H9 (cell line): ENCODE measurements at regions not wholly inside any gene's neighbourhood (a gene's known extent, or its start where the extent isn't known, plus 50 kb on each side); places are given as distances from the start of the nearest gene placed in this dataset.

Source experiments
- DNase-seq: peaks from one replicate; pipeline ENCODE4 v3.0.0-alpha.2; 2017
- H2AFZ ChIP-seq: one replicate; pipeline ENCODE4 v1.6.1; 2013; ENCODE audit warnings: mild to moderate bottlenecking, low read length, control low read depth, moderate library complexity
- H2AK5ac ChIP-seq: 2 replicates; pipeline ENCODE4 v1.6.1; 2013; ENCODE audit warnings: low read length, control low read depth, mixed read lengths; ENCODE audit not compliant: insufficient read length
- H2BK120ac ChIP-seq: one replicate; pipeline ENCODE4 v1.6.1; 2013; ENCODE audit warnings: low read depth, mild to moderate bottlenecking, low read length, control low read depth, inconsistent platforms; ENCODE audit not compliant: poor library complexity, severe bottlenecking
- H2BK12ac ChIP-seq: 2 replicates; pipeline ENCODE4 v1.6.1; 2013; ENCODE audit warnings: low read length, control low read depth, mixed read lengths, low read depth; ENCODE audit not compliant: insufficient read length
- H2BK15ac ChIP-seq: 2 replicates; pipeline ENCODE4 v1.6.1; 2013; ENCODE audit warnings: low read depth, low read length, control low read depth
- H2BK20ac ChIP-seq: one replicate; pipeline ENCODE4 v1.6.1; 2013; ENCODE audit warnings: low read depth, mild to moderate bottlenecking, low read length, control low read depth, inconsistent platforms; ENCODE audit not compliant: poor library complexity, severe bottlenecking
- H2BK5ac ChIP-seq: 2 replicates; pipeline ENCODE4 v1.6.1; 2013; ENCODE audit warnings: low read length, control low read depth, mixed read lengths; ENCODE audit not compliant: insufficient read length
- H3K14ac ChIP-seq: 2 replicates; pipeline ENCODE4 v1.6.1; 2013; ENCODE audit warnings: low read length, control low read depth; ENCODE audit not compliant: insufficient read depth
- H3K18ac ChIP-seq: 2 replicates; pipeline ENCODE4 v1.6.1; 2013; ENCODE audit warnings: low read depth, mild to moderate bottlenecking, mixed read lengths, low read length, control low read depth; ENCODE audit not compliant: insufficient read length
- H3K23ac ChIP-seq: 2 replicates; pipeline ENCODE4 v1.6.1; 2013; ENCODE audit warnings: low read length, control low read depth, mixed read lengths, low read depth; ENCODE audit not compliant: insufficient read length
- H3K23me2 ChIP-seq: 2 replicates; pipeline ENCODE4 v1.6.1; 2013; ENCODE audit warnings: low read depth, mild to moderate bottlenecking, mixed read lengths, low read length, control low read depth; ENCODE audit not compliant: insufficient read length, poor library complexity, severe bottlenecking
- H3K27ac ChIP-seq: 2 replicates; pipeline ENCODE4 v1.5.1; 2013; ENCODE audit warnings: low read length, control low read depth, mixed read lengths, low read depth; ENCODE audit not compliant: insufficient read length
- H3K27me3 ChIP-seq: 2 replicates; pipeline ENCODE4 v1.6.1; 2013; ENCODE audit warnings: low read length, control low read depth, inconsistent platforms; ENCODE audit not compliant: insufficient read depth
- H3K4ac ChIP-seq: 2 replicates; pipeline ENCODE4 v1.6.1; 2013; ENCODE audit warnings: low read depth, mild to moderate bottlenecking, control low read depth, inconsistent platforms, low read length, moderate library complexity
- H3K4me1 ChIP-seq: 2 replicates; pipeline ENCODE4 v1.6.1; 2013; ENCODE audit warnings: low read length, control low read depth, inconsistent platforms; ENCODE audit not compliant: insufficient read depth
- H3K4me2 ChIP-seq: 2 replicates; pipeline ENCODE4 v1.6.1; 2013; ENCODE audit warnings: low read length, control low read depth, mixed read lengths; ENCODE audit not compliant: insufficient read length, insufficient read depth
- H3K56ac ChIP-seq: 2 replicates; pipeline ENCODE4 v1.6.1; 2013; ENCODE audit warnings: low read depth, mild to moderate bottlenecking, mixed read lengths, low read length, control low read depth; ENCODE audit not compliant: insufficient read length
- H3K79me1 ChIP-seq: 2 replicates; pipeline ENCODE4 v1.6.1; 2013; ENCODE audit warnings: low read depth, mild to moderate bottlenecking, moderate library complexity, low read length, control low read depth, inconsistent platforms; ENCODE audit not compliant: insufficient read depth, poor library complexity, severe bottlenecking
- H3K79me2 ChIP-seq: 2 replicates; pipeline ENCODE4 v1.6.1; 2013; ENCODE audit warnings: low read length, control low read depth, inconsistent platforms; ENCODE audit not compliant: insufficient read depth
- H3K9ac ChIP-seq: 2 replicates; pipeline ENCODE4 v1.6.1; 2013; ENCODE audit warnings: low read length, control low read depth, mixed read lengths; ENCODE audit not compliant: insufficient read length; ENCODE audit errors: extremely low read depth
- H3K9me3 ChIP-seq: one replicate; pipeline ENCODE4 v1.6.1; 2013; ENCODE audit warnings: low read depth, low read length, inconsistent platforms; ENCODE audit not compliant: control insufficient read depth
- H3T11ph ChIP-seq: one replicate; pipeline ENCODE4 v1.6.1; 2013; ENCODE audit warnings: mild to moderate bottlenecking, low read length, control low read depth, inconsistent platforms
- H4K20me1 ChIP-seq: one replicate; pipeline ENCODE4 v1.6.1; 2013; ENCODE audit not compliant: control insufficient read depth, insufficient read length, insufficient read depth
- H4K5ac ChIP-seq: 2 replicates; pipeline ENCODE4 v1.6.1; 2013; ENCODE audit warnings: low read depth, mild to moderate bottlenecking, mixed read lengths, low read length, control low read depth; ENCODE audit not compliant: insufficient read length
- H4K8ac ChIP-seq: replicated peaks from 2 replicates; pipeline ENCODE4 v1.6.1; 2013; ENCODE audit warnings: low read length, control low read depth, mixed read lengths, low read depth; ENCODE audit not compliant: insufficient read length
- H4K91ac ChIP-seq: 2 replicates; pipeline ENCODE4 v1.6.1; 2013; ENCODE audit warnings: low read depth, mild to moderate bottlenecking, moderate library complexity, mixed read lengths, low read length, control low read depth; ENCODE audit not compliant: insufficient read length
- H3K27ac Mint-ChIP-seq, 3 experiments: 2 replicates in 2 of 3; 3 replicates in 1 of 3; pipeline ENCODE4 v1.8.0; 2020 to 2021; ENCODE audit warnings: mixed read lengths in 3 of 3, mild to moderate bottlenecking in 1 of 3, moderate library complexity in 1 of 3
- H3K27me3 Mint-ChIP-seq: 2 replicates; pipeline ENCODE4 v1.8.0; 2021; ENCODE audit warnings: low read depth, mild to moderate bottlenecking, moderate library complexity, mixed read lengths
- H3K36me3 Mint-ChIP-seq, 3 experiments: 2 replicates in 2 of 3; 3 replicates in 1 of 3; pipeline ENCODE4 v1.8.0; 2020 to 2021; ENCODE audit warnings: low read depth in 3 of 3, mixed read lengths in 3 of 3; ENCODE audit not compliant: insufficient read depth in 1 of 3
- H3K4me1 Mint-ChIP-seq, 2 experiments: 2 replicates each; pipeline ENCODE4 v1.8.0; 2020; ENCODE audit warnings: mixed read lengths in 2 of 2
- H3K4me3 Mint-ChIP-seq, 2 experiments: 2 replicates in 1 of 2; 3 replicates in 1 of 2; pipeline ENCODE4 v1.8.0; 2020 to 2021; ENCODE audit warnings: mild to moderate bottlenecking in 2 of 2, mixed read lengths in 2 of 2, moderate library complexity in 1 of 2
- H3K9me3 Mint-ChIP-seq, 2 experiments: 2 replicates in 1 of 2; 3 replicates in 1 of 2; pipeline ENCODE4 v1.8.0; 2020; ENCODE audit warnings: mild to moderate bottlenecking in 2 of 2, mixed read lengths in 2 of 2, moderate library complexity in 1 of 2
- CTCF ChIP-seq: fragments of 200-600 bp; sonication (generic); conservative IDR thresholded peaks from 3 replicates; pipeline ENCODE4 v1.8.0; 2021; ENCODE audit warnings: antibody characterized with exemption, mild to moderate bottlenecking
- WGBS: extraction: QIAGEN DNeasy Blood & Tissue Kit; methylation state at CpG from one replicate; pipeline ENCODE4 v1.1.7; 2013; ENCODE audit warnings: missing lambda C conversion rate, low lambda C conversion rate, mixed read lengths; ENCODE audit not compliant: insufficient read length; ENCODE audit errors: extremely low coverage; 5-methylcytosine and 5-hydroxymethylcytosine counted together

DNA sequence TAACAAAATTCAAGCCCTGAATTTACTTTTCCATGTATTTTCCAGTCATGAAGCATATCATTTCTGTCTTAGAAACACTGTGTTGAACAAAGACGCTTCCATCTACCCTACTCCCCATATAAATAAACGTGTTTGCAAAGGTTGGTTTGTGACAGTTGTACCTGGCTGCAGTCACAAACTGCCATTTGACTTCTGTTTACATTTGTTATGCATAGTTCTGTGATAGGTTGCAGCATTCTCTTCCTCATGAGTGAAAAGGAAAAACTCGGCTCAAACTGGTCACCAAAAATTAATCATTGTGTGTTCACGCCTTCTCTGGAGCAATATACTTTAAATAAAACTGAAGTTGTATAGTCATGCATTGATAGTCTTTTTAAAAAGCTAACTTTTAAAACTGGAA is 69.3 kb upstream of the MOCS2 start:
- H3K9me3 ChIP-seq: no peaks in the 10 kb centered on the region
- Mint-ChIP-seq H3K27ac (no peak overlapping the region), H3K27me3 (no peaks in the 10 kb centered on the region), H3K36me3 (no peaks in the 10 kb centered on the region; a peak in 1 of 7 replicates), H3K9me3 (peaks cover 3 to 5% of the 10 kb centered on the region in 2 experiments; a peak in 4 of 5 replicates), H3K4me1 (no peaks in the 10 kb centered on the region; a peak in 1 of 4 replicates), H3K4me3 (no peak overlapping the region)
- WGBS: no CpG with 5 or more reads among the region's 4 CpGs
- no peaks in the 10 kb centered on the region for H3K23me2 ChIP-seq
- no peaks in the 10 kb centered on the region for H3K27me3 ChIP-seq
- no peak overlapping the region for H3K4me2 ChIP-seq
- no peak overlapping the region for H2BK5ac ChIP-seq
- no peak overlapping the region for H4K8ac ChIP-seq
- no peaks in the 10 kb centered on the region for H3K79me1 ChIP-seq
- no peak overlapping the region for H3K56ac ChIP-seq
- no peaks in the 10 kb centered on the region for H3K4me1 ChIP-seq
- H3K79me2 ChIP-seq: no peaks in the 10 kb centered on the region
- no peak overlapping the region for H2AFZ ChIP-seq
- no peak overlapping the region for H3K18ac ChIP-seq
- no peak overlapping the region for H2BK12ac ChIP-seq
- no peak for DNase-seq
- no peak overlapping the region for H3K23ac ChIP-seq
- H2BK120ac ChIP-seq: no peak overlapping the region
- no peak for TF ChIP-seq CTCF
- H4K5ac ChIP-seq: no peak overlapping the region
- H3K9ac ChIP-seq: no peak overlapping the region
- H3T11ph ChIP-seq: no peak overlapping the region
- H2AK5ac ChIP-seq: no peak overlapping the region
- no peak overlapping the region for H2BK20ac ChIP-seq
- H4K20me1 ChIP-seq: no peaks in the 10 kb centered on the region
- no peak overlapping the region for H4K91ac ChIP-seq
- H3K14ac ChIP-seq: no peak overlapping the region
- no peak overlapping the region for H3K27ac ChIP-seq
- H2BK15ac ChIP-seq: no peak overlapping the region
- H3K4ac ChIP-seq: no peak overlapping the region
